Stimulated activated CD4-positive, alpha-beta T cell treated with anti-CD3 and anti-CD28 coated beads, Interleukin-1b, Interleukin-23, amount 100 ng/mL, for 24 hours (primary cell): ENCODE measurements at regions not wholly inside any gene's neighbourhood (a gene's known extent, or its start where the extent isn't known, plus 50 kb on each side); places are given as distances from the start of the nearest gene placed in this dataset.

Experiments used
- DNase-seq, 4 experiments: peaks; one replicate each; pipeline ENCODE4 v3.0.0-alpha.2; 2020; ENCODE audit warnings: low read depth in 4 of 4, low spot score in 1 of 4

DNA sequence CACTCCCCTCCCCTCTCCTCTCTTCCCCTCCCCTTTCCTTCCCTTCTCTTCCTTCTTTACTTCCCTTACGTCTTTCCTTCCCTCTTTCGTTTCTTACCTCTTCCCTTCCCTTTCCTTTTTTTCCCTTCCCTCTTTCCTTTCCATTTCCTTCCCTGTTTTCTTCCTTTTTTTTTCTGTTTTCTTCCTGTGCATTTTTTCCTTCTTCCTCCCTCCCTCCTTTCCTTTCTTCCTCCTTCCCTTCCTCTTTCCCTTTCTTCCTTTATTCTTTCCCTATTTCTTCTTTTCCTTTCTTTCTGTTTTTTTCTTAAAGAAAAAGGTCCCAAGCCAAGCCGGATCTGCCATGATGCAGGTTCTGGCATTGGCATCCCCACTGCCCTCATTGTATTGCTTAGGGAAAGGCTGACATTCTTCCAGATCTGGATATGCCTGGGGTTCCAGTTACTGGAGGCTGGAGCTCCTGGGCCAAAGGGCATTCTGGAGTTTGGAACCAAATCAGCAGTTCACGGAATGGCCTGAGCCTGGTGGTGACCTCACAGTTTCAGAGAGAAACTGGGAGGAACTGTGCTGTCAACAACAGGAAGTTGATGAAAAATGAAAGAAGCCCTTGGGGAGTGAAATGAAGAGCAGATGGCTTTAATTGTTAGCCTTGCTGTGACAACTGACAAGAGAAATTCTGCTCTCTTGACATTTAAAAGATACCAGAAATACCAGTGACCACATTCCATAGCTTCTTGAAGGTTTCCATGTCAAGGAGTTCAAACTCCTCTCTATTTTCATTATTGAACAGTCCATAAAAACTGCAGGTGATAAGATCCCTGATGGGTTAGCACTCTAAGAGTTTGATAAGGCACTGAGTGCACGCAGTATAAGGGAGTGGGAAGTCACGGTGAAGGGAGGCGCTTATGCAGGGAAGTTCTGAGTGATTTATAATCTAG, 622.1 kb downstream of the SPRY1 start:
- DNase-seq = no peak

DNA sequence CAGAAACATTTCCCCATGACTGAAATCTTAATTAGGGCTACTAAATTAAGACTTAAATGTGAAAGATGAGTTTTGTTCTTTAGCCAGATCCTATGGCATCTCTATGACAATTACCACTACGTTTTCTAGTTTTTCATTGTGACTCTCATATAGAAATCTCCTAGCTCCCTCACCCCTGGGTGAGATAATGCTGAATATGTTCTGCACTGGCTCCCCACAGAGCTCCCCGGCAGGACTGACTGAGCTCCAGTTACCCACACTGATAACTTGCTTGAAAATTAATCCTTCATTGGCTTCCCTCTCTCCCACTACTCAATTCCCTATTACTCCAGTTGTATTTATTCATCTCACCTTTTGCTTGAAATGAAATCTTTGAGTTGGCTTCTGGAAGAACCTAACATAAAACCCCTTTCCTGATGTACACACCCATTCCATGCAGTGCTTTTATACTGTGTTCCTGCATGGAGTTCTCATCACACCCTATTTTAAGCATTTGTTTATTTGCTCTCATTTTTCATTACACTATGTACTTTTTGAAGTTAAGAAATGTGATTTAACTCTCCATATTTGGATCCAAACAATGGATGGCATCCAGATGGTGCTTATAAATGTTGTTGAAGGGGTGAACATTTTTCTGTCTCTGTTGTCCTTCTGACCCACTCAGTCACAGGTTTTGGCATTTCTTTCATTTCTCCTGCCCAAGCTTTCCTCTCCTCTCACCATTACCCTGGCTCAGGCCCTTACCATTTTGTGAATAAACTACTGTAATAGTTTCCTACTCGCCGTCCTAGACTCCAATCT, 623.4 kb downstream of the SPRY1 start:
- no peak for DNase-seq

DNA sequence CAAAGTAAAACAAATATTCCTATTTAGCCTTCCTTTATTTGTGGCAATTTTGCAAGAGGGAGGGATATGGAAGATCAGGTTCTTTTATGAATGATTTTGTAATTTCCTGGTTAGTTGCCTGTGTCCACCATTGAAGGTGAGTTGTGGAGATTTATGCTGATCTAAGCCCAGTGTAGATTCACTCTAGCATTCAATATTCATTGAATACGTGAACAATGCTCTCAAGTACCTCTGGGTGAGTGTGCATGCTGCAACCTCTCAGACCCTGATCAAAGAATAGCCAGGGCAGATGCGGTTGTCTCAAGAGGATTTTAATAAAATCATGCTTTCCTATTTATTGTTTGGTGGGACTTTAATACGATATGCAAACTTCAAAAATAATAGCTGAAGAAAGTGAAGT, 628.4 kb downstream of the SPRY1 start:
- no peak for DNase-seq

DNA sequence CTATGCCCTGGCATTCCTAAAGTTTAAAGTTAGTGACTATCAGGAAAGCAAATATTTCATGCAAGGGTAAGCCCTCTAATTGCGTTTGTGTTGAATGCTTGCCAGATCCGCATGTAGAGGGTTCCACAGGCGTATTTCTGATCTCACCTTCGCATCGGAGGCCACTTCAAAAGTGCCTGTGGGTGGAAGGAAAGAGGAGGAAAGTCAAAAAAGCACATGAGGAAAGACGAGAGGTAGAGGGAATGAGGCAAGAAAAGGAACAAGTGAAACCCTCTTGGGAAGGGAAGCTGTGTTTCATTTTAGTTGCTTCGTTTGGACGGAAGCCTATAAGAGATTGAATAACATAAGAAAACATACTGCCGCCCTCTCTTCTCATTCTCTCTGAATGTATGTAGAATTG, 628.8 kb downstream of the SPRY1 start:
- no peak for DNase-seq

DNA sequence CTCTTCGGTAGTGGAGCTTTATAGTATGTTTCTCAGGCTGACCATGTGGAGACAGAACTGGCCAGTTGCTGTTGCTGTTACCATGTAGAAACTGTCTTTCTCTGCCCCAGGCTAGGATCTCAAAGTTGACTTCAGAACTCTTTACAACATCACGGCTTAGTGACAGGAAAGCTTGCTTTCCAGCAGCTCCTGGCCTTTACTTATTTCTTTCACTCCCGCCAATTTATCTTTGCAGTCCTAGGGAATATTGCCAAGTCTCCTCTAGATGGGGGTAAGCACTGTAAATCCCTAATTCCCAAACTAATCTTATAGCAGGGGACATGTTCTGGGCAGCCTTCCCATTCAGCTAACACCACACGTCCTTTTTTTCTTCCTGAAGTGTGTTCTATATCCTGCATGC, 631.6 kb downstream of the SPRY1 start:
- no peak for DNase-seq

DNA sequence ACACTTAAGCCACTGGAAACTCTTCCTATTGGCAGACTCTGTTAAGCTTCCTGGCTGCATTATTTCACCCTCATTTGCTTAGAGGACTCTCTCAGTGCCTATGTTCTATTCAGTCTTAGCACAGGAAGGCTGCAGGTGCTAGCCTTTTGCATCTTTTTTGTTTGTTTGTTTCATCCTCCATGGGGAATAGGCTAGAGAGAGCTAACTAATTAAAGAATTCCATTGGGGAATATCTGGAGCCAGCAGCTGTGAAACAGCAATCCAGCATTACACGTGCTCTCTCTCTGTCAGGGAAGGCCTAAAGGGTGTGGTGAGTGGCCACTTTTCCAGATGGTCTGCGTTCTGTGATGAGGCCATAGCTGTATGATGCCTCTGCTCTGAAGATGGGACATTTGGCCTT, 633.6 kb downstream of the SPRY1 start:
- no peak for DNase-seq

DNA sequence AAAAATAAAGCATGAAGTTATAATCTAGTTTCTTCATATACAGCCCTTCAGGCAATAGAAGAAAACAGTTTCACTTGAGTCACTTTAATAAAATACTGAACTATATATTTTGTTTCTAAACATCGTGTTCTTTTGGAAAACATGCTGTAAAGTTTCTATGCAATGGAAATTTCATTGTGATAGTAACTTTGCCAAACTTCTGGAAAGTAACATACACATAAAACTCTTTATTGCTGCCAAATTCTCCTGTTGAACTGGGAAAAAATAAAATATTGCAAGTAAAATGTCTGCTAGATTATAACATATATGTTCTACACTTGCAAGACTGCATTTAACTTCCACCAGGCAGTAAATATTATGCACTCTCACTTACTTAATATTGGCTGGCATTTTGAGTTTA, 635.4 kb downstream of the SPRY1 start:
- no peak for DNase-seq

DNA sequence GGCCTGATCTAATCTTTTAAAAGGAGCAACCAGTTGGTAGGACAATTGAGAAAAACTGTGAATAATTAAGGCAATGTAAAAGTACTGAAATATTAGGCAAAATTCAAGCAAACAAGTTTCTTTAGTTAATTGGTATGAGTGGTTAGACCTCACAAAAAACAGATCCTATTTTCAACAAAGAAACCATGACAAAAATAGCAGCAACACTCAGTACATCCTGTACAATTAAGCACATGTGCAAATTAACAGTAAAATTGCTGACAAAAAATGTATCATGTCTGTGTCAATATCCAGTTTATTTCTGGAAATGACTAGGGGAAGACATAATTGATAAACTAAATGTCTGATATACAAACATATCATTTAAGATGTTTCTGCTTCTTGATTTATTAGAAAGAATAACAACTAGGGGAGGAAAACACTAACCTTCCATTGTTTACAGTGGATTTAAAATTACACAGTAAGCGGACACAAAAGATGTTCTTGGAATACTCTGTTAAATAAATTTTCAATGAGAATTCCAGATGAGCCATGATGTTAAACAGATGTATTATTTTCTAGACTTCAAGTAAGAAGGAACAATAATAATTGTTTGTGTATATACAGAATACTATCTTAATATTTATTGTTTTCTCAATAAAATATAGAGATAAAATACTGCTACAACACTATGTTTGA, 638.9 kb downstream of the SPRY1 start:
- no peak for DNase-seq

DNA sequence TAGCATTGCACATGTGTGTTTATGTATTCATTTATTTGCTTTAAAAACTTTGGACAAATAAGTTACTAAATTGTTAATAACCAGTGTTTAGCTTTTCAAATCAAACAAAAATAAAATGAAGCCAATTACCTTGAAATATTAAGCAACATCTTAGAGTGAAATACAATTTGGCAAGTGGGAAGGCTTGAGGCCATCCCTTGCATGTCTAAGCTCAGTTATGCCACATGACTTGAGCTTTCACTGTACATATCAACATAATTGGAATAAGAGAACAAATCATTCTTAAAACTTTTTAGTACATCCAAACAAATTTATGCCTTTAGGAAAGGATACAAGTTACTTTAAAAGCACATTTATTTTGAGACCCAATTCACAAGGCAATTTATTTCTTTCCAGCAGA, 640.6 kb downstream of the SPRY1 start:
- DNase-seq = no peak

DNA sequence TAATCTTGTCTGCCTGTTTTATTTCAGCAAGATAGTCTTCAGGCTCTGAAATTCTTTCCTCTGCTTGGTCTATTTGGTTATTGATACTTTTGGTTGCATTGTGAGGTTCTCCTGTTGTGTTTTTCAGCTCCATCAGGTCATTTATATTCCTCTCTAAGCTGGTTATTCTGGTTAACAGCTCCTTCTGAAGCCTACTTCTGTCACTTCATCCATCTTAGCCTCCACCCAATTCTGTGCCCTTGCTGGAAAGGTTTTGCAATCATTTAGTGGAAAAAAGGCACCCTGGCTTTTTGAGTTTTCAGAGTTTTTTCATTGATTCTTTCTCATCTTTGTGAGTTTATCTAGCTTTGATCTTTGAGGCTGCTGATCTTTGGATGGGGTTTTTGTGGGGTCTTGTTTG, 647.7 kb downstream of the SPRY1 start:
- no peak for DNase-seq

DNA sequence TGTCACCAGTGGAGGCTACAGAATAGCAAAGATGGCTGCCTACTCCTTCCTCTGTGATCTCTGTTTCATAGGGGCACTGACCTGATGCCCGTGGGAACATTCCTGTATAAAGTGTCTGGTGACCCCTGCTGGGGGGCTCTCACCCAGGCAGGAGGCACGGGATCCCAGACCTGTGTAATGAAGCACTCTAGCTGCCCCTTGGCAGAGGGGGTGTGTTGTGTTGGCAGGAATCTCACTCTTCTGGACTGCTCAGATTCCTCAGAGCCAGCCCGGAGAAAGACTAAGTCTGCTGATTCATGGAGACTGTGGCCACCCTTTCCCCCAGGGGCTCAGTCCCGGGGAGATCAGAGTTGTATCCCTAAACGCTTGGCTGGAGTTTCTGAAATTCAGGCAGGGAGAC, 648.3 kb downstream of the SPRY1 start:
- DNase-seq = no peak

DNA sequence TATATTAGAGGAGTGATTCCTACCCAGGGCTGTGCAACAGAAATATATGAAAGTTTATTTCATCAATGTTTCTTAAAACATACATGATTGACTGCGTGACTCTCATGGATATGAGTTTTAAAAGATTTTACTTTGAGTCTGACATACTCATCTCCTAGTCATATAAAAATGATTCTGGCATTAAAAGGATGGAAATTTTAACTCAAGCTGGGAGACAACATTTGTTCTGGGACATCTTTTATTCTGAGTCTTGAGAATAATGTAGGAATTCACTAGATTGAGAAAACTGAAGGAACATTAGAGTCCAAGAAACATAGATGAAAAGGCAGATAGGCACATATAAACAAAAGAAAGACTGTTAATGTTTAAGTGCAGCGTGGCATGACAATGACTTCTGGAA, 649.6 kb downstream of the SPRY1 start:
- no peak for DNase-seq

DNA sequence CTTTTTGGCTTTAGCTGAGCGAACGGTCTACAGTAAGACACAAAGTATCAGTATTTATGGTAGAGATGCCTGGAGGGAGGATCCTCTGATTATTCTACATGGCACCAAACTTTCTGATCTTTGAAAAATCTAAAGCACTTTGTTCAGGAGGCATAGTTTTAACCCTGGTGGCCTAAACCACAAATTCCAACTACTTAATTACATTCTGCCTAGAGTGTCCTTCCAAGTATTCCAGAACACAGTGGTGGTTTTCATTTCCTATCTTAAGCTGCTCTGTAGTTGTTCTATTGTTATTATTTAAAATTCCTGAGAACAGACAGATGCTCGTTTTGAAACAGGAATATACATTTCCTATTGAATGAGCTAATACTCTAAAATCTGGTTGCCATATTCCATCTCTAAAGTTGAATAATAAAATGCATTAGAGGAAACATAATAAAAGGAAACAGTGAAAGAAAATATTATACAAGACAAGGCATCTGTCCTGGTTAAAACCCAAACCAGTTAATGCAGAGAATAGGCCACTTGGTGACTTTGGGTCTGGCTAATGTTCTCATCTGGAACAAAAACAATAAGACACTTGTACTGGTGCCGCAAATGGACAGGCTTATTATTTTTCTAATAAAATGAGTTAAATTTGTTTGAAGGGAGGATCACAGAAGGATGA, 657.4 kb downstream of the SPRY1 start:
- DNase-seq = no peak

DNA sequence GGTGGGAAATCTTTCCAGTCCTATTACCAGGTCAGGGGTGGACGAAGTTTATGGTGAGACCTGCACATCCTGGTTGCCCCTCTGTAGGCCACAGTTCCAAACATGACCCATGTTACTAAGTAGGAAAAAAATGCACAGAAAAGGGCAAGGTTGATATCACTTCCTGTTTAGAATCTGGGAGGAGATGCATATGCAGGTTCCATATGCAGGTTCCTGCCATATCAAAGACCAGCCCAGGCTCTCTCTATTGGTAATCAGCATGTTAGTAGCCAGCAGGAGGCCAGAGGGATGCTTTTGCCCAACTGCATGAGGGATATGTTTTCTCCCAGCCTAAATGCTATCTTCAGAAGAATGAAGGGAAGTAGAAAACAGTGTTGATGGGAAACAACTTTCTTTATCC, 657.2 kb downstream of the ANKRD50 start:
- DNase-seq = no peak

DNA sequence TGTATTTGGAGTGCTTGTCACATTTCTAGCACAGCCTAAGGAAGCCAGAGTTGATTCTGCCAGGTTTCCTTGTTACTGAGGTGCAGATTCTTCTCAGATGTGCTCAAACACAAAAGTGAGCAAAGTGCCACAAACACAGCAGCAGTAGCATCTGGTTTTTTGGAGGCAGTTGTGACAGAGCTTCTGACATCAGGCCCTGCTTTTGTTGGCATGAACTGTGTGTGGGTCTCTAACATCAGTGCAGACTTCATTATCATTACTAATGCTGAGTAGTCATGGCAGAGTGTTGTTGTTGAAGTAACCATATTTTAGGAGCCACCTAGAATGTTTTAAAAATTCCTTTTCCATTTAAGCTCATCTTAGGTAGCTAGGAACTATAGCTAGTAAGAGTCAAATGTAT, 656.6 kb downstream of the ANKRD50 start:
- DNase-seq = no peak

DNA sequence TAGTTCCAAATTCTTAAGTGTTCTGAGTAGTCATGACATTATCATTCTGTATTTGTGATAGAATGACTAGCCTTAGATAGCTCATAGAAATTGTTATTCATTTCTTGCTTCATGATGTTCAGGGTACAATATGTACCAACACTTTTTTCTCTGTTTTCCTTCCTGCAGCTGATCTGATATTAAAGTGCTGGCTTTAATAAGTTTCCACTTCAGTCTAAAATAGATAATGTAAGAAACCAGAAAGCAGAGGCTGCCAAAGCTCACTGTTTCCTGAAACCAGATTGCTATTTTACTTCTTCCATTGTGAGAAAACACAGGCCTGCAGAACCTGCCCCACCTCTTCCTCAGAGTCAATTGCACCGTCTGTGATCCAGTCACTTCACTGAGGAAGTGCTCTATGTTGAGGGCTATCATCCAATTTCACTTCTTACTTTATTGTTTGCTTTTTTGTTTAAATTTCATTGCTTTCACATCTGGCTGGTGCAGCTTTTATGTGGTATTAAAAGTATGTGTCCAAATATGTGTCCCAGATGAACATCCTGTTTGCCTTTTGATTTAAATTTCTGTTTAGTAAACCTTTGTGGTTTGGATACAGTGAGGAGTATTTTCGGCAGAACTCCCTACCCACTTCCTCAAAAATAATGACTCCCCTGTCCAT, 652.1 kb downstream of the ANKRD50 start:
- no peak for DNase-seq

DNA sequence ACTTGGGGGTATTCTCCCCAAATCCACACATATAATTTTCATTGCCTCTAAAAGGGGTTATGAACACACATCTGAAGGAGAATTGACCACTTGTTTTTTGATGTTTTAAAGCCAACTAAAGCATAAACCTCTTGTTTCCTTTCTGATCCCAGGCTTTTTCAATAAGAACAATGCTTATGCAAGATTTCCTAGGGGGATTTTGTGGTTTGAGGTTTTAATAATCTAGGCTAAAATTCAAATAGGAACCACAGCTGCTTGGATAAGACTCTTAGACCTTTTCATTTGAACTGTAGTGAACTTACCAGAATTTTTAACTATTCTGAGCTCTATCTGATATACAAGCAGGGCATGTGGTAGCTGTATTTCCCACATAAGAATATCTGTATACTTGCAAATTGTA, 651.1 kb downstream of the ANKRD50 start:
- no peak for DNase-seq

DNA sequence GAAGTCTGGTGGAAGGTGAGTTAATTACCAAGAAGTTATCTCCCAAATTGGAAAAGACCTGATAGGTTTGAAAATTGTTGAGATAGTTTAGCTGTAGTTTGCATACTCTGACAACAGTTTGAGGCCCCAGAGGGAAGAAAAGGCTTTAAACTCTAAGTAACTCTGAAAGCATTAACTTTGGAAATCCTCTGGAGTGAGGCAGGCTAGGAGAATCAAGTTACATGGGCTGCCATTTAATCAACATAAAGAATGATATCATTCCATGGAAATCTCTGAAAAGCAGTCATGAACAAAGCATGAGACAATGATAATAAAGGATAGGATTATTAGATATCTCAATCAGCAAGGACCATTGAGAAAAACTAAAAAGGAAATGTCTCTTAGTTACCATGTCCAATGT, 647.1 kb downstream of the ANKRD50 start:
- DNase-seq = no peak

DNA sequence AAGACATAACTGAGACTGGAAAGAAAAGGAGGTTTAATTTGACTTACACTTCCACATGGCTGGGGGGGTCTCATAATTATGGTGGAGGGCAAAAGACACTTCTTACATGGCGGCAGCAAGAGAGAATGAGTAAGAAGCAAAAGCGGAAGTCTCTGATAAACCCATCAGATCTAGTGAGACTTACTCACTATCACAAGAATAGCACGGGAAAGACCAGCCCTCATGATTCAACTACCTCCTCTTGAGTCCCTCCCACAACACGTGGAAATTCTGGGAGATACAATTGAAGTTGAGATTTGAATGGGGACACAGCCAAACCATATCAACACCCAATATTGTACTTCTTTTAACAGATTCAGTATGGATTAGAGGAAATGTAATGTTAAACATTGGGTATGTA, 646.6 kb downstream of the ANKRD50 start:
- DNase-seq = no peak

DNA sequence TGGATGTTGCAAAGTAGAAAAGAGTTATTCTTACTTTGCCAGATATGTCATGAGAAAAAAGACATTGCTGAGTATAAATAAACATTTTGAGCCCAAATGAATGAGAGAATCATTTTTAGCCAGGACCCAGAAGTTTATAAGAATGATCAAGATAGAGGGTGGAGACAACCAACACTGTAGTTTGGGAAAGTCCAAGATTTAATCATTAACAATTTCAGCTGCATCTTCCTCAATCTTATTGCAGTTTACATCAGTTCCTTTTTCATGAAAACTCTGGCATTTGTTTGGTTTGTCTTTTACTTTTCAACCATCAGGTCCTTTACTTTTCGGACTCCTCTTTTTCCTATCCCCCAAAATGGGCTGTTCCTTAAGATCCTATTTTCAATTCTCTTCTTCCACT, 645.9 kb downstream of the ANKRD50 start:
- no peak for DNase-seq

DNA sequence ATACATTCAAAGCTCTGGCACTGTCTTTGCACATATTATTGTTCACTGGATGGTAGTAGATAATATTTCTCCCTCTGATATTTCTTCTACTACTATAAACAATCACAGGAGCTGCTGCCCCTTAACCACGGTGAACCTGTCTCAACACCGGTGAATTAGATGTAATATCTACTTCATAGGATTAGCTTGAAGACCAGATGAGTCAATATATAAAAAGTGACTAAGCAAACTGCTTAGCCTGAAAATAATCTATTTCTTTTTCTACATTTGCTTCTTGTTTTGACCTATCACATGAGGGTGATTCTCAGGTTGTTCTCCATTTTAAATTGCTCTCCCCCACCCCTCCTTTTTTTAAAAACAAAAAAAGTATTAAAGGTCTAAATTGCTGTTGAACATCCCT, 645.5 kb downstream of the ANKRD50 start:
- no peak for DNase-seq
